ENCODE measurements at regions not wholly inside any gene's neighbourhood (a gene's known extent, or its start where the extent isn't known, plus 50 kb on each side); places are given as distances from the start of the nearest gene placed in this dataset.

GRCh38 chr17:34178092-34178491 lies 77.0 kb upstream of the CCL2 start:
- DNase-seq (ENCODE audit: low read depth) = no peak

GRCh38 chr17:34182036-34182803 lies 72.9 kb upstream of the CCL2 start:
- DNase-seq (ENCODE audit: low read depth) = no peak

GRCh38 chr17:34195987-34196386 lies 59.1 kb upstream of the CCL2 start:
- DNase-seq (ENCODE audit: low read depth) = no peak

GRCh38 chr17:34198519-34198918 lies 56.6 kb upstream of the CCL2 start:
- DNase-seq (ENCODE audit: low read depth) = no peak

GRCh38 chr17:34199454-34199853 lies 55.6 kb upstream of the CCL2 start:
- no peak for DNase-seq (ENCODE audit: low read depth)

- peak; percentile 81 for DNase-seq (ENCODE audit: low read depth)
Measured at GRCh38 chr17:34199932-34200534, 55.1 kb upstream of the CCL2 start.

- no peak for DNase-seq (ENCODE audit: low read depth)
Measured at GRCh38 chr17:34201225-34201624, 53.9 kb upstream of the CCL2 start.

- DNase-seq (ENCODE audit: low read depth) = no peak
Measured at GRCh38 chr17:34201767-34202166, 53.3 kb upstream of the CCL2 start.

- DNase-seq (ENCODE audit: low read depth) = no peak
Measured at GRCh38 chr17:34203018-34203638, 52.0 kb upstream of the CCL2 start.

GRCh38 chr17:34204402-34204801 lies 50.7 kb upstream of the CCL2 start:
- no peak for DNase-seq (ENCODE audit: low read depth)

Measured in fibroblast of the conjunctiva (primary cell).